ENCODE measurements at regions not wholly inside any gene's neighbourhood (a gene's known extent, or its start where the extent isn't known, plus 50 kb on each side); places are given as distances from the start of the nearest gene placed in this dataset.

- no TSS peak for BruUV-seq (replicated peaks)
- no peaks in the 10 kb centered on the region for H3K27me3 ChIP-seq (ENCODE audit: control insufficient read depth, insufficient read depth, low read length)
- H3K27ac ChIP-seq (ENCODE audit: low read length): no peak overlapping the region
- TF ChIP-seq TCF7L2 (IDR thresholded peaks at IDR 0.05; ENCODE audit: low read depth, low read length) (no peak), POLR2AphosphoS5 (IDR thresholded peaks at IDR 0.05; ENCODE audit: low read depth, low read length) (no peak), SIN3A (IDR thresholded peaks at IDR 0.05; ENCODE audit: borderline replicate concordance, insufficient read depth, low read depth, low read length) (no peak), REST (IDR thresholded peaks at IDR 0.05; ENCODE audit: insufficient read depth in 1 of 2, low read depth in 2 of 2, low read length in 1 of 2) (no peak), CTCF (IDR thresholded peaks at IDR 0.05) (no peak)
- no peak overlapping the region for H3K4me3 ChIP-seq (ENCODE audit: low read depth in 2 of 2, low read length in 2 of 2)
- ChIA-PET POLR2A (no interaction called here), CTCF (no interaction called here)
- intact Hi-C loops (cut with micrococcal nuclease; ENCODE audit: unreplicated experiment): no loop called here
- ATAC-seq (no peak), DNase-seq (ENCODE audit: low read depth, low spot score) (no peak)
- no peaks in the 10 kb centered on the region for H3K4me1 ChIP-seq (ENCODE audit: control insufficient read depth, insufficient read depth, low read length)
- in situ Hi-C loops (cut with HindIII; ENCODE audit: low pct_unique_long_range_greater_than_20kb, low sequenced_read_pairs): no loop called here
- H3K36me3 ChIP-seq (ENCODE audit: control insufficient read depth, insufficient read depth, low read length): no peaks in the 10 kb centered on the region; the same call in 1 of the 2 replicates
- H3K9me3 ChIP-seq (ENCODE audit: control insufficient read depth, insufficient read depth, low read depth, low read length): no peaks in the 10 kb centered on the region
Observed at GRCh38 chr13:22178878-22179277, 508.0 kb downstream of the FGF9 start.

GRCh38 chr13:22187329-22187728, 516.5 kb downstream of the FGF9 start:
- no peak overlapping the region for H3K27ac ChIP-seq (ENCODE audit: low read length)
- CTCF ChIA-PET: no interaction called here
- no peak overlapping the region for H3K4me3 ChIP-seq (ENCODE audit: low read depth in 2 of 2, low read length in 2 of 2)
- H3K27me3 ChIP-seq (ENCODE audit: control insufficient read depth, insufficient read depth, low read length): no peaks in the 10 kb centered on the region
- H3K4me1 ChIP-seq (ENCODE audit: control insufficient read depth, insufficient read depth, low read length): no peaks in the 10 kb centered on the region
- intact Hi-C loops (cut with micrococcal nuclease; ENCODE audit: unreplicated experiment): no loop called here
- H3K9me3 ChIP-seq (ENCODE audit: control insufficient read depth, insufficient read depth, low read depth, low read length): no peaks in the 10 kb centered on the region
- BruUV-seq (replicated peaks): no TSS peak
- DNase-seq (ENCODE audit: low read depth, low spot score) (no peak), ATAC-seq (no peak)
- H3K36me3 ChIP-seq (ENCODE audit: control insufficient read depth, insufficient read depth, low read length): no peaks in the 10 kb centered on the region
- POLR2A ChIA-PET: no interaction called here
- TF ChIP-seq SIN3A (IDR thresholded peaks at IDR 0.05; ENCODE audit: borderline replicate concordance, insufficient read depth, low read depth, low read length): no peak
- in situ Hi-C loops (cut with HindIII; ENCODE audit: low pct_unique_long_range_greater_than_20kb, low sequenced_read_pairs): no loop called here

DNA sequence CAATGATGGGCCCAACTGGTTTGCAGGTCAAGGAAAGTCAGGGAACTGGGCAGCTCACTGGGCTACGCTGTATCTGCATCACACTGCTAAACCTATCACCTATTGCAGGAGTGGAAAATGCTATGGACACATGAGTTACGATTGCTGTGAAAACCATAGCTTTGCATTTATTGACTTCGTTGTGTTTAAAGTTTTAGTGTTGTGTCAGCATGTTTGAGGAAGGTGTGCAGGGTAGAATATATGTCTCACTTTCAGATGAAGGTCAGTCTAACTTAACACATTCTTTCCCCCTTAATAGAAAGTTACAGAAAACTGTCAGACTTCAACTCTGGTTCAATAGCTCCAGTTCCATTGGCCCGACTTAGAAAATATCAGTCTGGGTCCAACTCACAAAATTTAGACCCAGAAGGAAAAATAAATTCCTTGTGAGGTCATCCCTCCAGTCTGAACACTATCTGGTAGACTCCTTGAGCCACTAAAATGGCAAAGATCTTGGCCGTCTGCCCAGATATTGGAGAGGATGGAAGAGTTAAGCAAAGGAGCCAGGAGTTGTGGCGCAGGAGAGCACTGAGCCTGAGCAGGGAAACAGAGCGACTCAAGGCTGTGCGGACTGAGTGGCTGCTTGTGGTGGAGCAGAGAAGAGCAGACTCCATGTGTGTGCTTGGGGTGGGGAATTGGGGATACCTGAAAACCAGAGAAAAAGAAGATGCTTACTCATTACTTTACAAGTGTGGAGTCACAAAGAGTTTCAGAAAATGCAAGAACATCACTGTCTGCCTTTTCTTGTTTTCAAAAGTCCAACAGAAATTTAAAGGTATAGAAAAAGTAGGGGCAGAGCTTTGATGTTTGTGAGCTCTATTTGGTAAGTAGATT, 518.5 kb downstream of the FGF9 start:
- ATAC-seq (no peak), DNase-seq (ENCODE audit: low read depth, low spot score) (no peak)
- Histone ChIP-seq H3K36me3 (ENCODE audit: control insufficient read depth, insufficient read depth, low read length) (no peaks in the 10 kb centered on the region), H3K9me3 (ENCODE audit: control insufficient read depth, insufficient read depth, low read depth, low read length) (no peaks in the 10 kb centered on the region), H3K4me1 (ENCODE audit: control insufficient read depth, insufficient read depth, low read length) (no peaks in the 10 kb centered on the region), H3K27me3 (ENCODE audit: control insufficient read depth, insufficient read depth, low read length) (no peaks in the 10 kb centered on the region), H3K27ac (ENCODE audit: low read length) (no peak overlapping the region), H3K4me3 (ENCODE audit: low read depth in 2 of 2, low read length in 2 of 2) (no peak overlapping the region)
- no TSS peak for BruUV-seq (replicated peaks)
- ChIA-PET CTCF (no interaction called here), POLR2A (no interaction called here)
- TF ChIP-seq TCF7L2 (IDR thresholded peaks at IDR 0.05; ENCODE audit: low read depth, low read length) (no peak), REST (IDR thresholded peaks at IDR 0.05; ENCODE audit: insufficient read depth in 1 of 2, low read depth in 2 of 2, low read length in 1 of 2) (no peak), SIN3A (IDR thresholded peaks at IDR 0.05; ENCODE audit: borderline replicate concordance, insufficient read depth, low read depth, low read length) (no peak)
- intact Hi-C loops (cut with micrococcal nuclease; ENCODE audit: unreplicated experiment) (no loop called here), in situ Hi-C loops (cut with HindIII; ENCODE audit: low pct_unique_long_range_greater_than_20kb, low sequenced_read_pairs) (no loop called here)
